SHP77 (cell line): ENCODE measurements at regions not wholly inside any gene's neighbourhood (a gene's known extent, or its start where the extent isn't known, plus 50 kb on each side); places are given as distances from the start of the nearest gene placed in this dataset.
"Not testable (repeated sequence)": the region's sequence is repeated elsewhere in the genome, so short reads cannot be mapped to it uniquely, and the experiment has no call there.

Experiments
- DNase-seq, 2 experiments: peaks; one replicate each; lab custom pipeline; 2025; lab: John Stamatoyannopoulos, UW

DNA sequence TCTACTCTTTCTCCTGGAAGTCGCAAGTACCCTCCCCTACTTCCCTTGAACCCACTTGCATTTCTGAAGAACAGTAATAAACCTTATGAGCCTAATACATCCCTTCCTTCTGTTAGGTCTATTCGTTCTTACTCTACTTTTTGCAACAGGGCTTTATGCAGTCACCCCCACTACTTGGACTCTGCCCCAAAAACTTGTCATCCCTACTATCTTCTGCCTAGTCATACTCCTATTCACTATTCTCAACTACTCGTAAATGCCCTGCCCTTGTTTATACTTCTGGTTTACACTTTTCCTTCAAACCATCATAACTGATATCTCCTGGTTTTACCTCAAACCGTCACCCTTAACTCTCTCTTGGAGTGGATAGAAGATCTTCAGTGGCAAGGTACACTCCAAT is 55.2 kb upstream of the SLIT2 start:
- no peak for DNase-seq

DNA sequence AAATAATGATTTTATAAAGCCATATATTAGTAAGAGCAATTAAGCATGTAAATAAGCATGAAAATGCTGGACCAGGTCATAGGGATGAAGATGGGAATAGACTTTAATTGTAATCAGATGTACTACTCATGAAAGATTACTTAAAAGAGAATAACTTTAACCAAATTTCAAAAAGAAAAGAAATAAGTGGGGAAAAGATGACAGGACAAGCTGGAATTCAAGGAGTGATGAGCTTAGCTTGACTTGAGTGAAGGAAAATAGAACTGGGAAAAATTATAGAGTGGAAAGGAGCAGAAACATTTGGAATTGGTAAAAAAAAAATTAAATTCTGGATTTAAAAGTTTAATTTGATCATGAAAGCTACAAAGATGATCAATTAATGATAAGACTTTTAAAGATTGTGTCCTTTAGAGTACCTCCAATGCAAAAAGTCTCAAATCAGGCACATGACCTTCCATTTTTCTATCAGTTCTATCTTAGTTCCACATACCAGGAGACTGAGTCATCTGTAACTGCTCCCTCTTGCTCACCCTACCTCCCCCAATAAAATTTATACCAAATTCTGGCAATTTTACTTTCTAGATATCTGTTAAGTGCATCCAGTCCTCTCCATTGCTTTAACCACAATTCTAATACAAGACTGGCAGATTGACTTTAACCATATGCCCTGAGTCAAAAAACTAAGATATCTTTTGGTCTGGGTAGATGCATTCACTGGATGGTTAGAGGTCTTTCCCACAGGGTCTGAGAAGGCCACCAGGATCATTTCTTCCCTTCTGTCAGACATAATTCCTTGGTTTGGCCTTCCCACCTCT is 56.4 kb upstream of the SLIT2 start:
- no peak for DNase-seq

DNA sequence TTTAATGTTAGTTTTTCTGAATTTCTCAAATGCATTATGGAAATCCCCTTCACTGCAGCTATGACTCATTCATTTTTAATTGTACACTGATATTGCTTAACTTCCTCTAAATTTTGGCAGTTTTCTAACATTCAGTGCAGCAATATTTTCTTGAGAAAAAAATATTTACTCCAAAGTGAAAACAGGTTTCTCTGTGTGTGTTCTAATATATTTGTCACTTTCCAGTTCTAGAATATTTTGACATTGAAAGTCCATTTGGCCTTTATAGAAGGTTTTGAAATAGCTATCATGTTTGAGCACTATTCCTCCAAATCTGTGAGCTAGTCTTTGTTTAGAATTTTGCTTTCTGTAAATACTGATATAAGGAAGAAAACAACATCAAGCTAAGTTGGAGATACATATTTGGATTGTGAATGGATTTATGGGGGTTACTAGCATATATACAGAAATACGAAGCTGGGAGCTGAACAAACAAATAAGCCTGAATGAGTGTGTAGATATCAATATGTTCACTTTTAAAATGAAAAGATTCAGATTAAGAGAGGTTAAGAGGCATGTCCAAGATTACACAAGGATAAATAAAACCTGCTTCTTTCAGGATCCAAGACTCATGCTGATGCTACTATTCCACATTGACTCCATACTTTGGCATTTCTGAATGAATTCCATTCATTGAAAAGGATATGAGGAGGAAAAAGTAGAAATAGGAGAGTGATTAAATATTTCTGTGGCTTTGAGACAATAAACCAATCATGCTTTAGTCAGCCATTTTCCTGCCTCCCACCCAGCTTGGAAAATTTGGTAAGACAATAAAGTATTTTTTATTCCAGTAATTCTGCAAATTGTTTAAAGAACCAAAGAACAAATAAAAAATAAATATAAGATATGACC is 57.3 kb upstream of the SLIT2 start:
- no peak for DNase-seq

DNA sequence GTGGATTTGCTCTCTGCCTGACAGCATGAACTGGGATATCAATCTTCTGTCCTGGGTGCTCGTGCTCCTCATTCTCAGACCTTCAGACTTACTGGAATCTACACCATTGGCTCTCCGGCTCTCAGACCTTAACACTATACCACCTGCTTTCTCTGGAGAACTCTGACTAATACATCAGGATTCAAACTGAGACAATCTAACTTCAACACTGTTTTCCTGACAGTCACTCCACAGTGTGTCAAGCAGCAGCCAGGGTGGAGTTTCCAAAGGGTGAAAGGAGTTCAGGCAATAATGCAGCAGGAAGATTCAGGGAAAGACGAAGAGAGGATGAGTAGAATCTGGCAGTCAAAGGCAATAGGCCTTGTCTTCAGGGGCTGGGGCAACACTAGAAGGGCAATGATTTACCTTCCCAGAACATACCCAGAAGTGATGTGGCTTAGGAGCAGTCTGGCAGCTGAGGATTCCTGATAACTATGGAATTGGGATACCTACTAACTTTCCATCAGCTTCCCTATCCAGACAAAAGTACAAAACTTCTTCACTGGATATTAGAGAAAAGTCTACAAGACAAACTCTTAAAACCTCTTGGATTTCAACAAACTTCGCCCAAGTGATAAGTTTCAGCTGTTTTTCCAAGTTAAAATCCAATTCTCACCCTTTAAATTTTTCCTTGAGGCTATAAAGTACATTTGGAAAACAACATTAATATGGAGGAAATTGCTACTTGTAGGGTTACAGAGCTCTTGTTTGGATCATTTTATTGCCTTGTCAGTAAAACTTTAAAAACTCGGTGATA is 58.4 kb upstream of the SLIT2 start:
- no peak for DNase-seq

DNA sequence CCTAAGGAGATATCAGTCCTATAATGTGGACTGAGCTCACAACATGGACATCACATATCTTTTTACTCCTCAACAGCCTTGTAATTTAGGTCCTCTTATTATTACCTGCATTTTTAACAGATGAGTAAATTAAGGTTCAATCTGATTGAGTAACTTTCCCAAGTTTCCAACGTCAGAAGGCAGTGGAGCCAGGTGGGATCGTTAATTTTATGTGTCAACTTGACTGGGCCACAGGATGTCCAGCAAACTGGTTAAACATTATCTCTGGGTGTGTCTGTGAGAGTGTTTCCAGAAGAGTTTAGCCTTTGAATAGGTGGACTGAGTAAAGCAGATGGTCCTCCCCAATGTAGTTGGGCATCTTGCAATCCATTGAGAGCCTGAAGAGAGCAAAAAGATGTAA is 59.0 kb upstream of the SLIT2 start:
- no peak for DNase-seq

DNA sequence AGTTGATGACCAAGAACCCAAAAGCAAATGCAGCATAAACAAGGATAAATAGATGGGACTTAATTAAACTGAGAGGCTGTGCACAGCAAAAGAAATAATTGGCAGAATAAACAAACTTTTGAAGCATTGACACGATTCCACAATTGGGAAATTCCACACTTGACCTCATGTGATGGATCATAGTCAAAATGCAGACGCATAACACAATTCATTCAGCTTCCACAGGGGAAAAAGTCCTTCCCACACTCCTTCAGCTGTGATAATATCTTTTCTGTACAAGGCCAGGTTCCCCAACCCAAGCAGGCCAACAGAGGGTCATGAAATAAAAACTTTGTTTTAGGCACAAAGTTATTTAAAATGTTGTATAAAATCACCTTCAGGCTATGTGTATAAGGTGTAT is 66.6 kb upstream of the SLIT2 start:
- DNase-seq, result no peak

DNA sequence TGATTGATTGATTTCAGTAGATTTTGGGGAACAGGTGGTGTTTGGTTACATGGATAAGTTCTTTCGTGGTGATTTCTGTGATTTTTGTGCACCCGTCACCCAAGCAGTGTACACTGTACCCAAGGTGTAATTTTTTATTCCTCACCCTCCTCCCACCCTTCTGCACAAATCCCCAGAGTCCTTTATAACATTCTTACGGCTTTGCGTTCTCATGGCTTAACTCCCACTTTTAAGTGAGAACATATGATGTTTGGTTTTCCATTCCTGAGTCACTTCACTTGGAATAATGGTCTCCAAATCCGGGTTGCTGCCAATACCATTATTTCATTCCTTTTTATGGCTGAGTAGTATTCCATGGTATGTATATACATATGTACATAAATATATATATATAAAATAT is 68.6 kb upstream of the SLIT2 start:
- not testable (repeated sequence) for DNase-seq

DNA sequence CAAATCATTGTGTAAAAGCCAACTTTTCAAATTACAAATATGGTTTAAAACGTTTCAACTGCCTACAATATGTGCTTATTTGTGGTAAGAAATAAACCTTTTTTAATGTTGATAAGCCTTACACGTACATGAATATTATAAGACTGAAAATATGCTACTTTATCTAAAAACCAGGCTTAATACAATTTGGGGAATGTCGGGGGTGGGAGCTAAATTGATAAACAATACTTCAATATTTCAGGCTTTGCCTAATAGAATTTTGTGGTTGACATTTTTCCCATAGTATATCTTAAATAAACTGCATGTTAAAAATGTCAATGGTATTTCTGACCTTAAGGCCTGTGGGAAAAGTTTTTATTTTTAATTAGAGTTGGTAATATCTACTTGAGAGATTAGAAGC is 69.8 kb upstream of the SLIT2 start:
- DNase-seq, result no peak

DNA sequence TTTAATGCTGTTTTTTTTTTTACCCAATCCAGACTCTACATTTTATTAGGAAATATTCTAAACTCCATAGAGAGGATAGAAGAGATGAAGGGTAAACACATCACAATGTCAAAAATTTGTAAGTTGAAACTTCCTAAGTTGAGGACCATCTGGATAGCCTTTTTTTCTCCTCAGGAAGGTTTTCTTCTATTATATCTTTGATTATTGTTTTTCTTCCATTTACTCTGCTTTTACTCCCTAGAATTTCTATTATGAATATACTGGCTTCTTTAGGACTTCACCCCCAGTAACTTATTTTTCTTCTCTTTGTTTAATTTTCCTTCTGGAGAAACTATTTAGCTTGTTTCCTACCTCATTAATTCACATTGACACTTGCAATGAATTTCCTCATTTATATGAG is 71.2 kb upstream of the SLIT2 start:
- DNase-seq, result no peak

DNA sequence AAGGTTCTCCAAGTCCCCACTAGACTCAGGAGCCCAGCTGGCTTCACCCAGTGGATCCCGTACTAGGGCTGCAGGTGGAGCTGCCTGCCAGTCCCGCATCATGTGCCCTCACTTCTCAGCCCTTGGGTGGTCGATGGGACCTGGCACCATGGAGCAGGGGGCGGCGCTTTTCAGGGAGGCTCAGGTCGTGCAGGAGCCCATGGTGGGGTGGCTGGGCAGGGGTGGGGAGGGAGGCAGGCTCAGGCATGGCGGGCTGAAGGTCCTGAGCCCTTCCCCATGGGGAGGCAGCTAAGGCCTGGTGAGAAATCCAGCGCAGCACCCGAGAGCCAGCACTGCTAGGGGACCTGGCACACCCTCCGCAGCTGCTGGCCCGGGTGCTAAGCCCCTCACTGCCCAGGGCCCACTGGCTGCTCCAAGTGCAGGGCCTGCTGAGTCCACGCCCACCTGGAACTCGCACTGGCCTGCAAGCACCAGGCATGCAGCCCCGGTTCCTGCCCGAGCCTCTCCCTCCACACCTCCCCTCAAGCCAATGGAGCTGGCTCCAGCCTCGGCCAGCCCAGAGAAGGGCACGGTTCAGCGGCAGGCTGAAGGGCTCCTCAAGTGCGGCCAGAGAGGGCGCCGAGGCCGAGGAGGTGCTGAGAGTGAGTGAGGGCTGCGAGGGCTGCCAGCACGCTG is 72.7 kb upstream of the SLIT2 start:
- DNase-seq, result no peak

DNA sequence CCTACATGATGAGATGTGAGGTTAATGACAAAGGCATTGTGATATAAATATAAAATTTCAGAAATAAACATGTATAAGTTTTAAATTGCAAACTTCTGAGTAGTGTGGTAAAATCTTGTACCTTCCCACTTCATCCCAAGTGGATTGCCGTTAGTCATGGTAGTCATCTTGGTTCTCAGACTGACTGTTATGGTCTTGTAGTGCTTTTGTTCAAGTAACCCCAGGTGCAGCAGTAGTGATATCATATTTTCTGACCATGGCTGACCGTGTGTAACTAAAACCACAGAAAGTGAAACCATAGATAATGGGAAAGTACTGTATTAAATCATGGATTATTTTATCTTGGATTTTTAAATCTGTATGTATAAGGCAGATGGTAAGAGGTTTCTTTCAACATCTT is 74.8 kb upstream of the SLIT2 start:
- no peak for DNase-seq

DNA sequence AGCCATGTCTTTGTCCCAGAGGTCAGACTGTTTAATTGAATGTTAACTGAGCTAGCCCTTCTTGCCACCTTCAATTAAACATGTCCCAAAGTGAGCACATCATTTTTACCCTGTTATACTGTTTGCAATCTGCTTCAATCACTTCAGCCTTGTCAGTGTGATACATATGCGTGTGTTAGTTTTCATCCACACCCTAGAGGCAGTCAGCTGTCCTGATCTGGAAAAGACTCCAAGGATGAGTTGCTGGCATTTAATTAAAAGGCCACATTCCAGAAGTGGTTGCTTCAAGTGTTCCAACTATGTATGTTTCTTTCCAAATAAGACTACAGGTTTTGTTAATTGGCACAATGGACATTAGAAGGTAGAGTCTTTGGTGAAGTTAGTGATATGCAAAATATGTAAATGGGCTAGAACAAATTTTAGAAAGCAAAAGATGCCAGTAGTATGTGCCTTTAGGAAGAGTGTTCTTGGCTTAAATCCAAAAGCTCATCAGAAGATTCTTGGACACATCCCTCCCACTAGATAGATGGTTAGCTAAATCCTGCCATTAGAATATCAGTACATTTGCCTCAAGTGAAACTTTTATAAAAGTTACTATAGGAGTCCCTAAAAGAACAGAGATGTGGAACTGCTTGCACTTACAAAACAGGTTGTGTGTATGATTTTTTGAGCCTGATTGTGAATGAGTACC is 79.5 kb upstream of the SLIT2 start:
- DNase-seq, result no peak

DNA sequence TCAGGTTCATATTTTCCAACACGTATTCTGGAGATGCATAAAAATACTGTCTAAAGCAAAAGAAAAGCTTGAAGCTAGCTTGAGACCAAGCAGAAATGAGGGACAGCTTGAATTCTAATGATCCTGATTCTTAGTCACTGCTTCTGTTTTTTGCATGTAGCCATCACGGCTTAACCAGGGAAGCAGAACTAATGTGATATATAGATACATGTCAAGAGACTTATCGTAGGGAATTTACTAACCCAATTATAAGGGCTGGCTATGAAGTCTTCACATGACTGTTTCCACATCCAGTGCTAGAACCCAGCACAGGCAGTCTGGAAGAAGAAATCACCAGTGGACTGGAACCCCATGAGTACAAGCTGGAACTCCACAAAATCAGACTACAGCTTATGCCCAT is 85.2 kb upstream of the SLIT2 start:
- DNase-seq, result no peak

DNA sequence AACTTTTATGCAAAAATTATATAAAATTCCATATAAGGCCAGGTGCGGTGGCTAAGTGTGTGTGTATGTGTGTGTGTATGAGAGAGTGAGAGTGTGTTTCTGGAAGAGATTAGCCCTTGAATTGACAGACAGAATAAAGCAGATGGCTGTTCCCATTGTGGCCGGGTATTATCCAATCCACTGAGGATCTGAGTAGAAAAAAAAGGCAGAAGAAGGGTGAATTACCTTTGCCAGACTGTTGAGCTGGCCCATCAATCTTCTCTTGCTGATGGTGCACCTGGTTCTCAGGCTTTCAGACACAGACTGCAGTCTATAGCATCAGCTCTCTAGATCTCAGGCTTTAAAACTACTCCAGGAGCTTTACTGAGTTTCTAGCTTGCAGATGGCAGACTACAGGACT is 92.2 kb upstream of the SLIT2 start:
- peak in 1 of 2 experiments; percentile 0 for DNase-seq

DNA sequence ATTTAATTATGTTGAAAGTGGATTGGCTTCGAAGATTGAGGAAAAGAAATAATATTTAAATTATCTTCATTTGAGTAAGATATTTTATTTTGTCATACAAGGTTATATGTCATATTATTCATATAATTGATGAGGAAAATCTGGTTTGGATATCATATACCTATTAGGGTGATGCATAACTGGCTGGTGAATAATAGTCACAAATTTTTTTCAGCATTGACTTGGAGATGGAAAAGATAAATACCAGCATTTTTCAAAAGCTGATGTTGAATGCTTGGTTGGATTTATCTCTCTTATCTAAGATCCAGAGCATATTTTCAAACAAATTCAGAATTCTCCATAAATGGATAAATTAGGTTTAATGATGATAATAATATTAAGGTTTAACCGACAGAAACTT is 93.5 kb upstream of the SLIT2 start:
- DNase-seq, result no peak

DNA sequence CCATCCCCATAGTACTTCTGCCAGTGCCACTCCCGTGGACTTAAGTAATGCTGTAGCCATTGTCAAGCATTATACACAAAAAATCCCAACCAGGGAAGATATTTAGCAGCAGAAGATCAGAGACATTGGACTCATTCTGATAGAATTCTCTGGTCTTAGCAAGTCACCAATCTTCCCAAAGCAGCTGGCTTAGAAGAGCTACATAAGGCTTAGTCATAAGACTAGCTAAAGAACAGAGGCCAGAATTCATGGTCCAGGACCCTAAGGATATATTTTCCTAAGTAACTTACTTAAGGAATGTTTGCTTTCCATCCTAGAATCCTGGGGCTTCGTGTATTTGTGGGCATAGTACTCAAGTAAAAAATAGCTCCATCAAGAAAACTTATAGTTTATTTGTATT is 100.3 kb upstream of the SLIT2 start:
- no peak for DNase-seq

DNA sequence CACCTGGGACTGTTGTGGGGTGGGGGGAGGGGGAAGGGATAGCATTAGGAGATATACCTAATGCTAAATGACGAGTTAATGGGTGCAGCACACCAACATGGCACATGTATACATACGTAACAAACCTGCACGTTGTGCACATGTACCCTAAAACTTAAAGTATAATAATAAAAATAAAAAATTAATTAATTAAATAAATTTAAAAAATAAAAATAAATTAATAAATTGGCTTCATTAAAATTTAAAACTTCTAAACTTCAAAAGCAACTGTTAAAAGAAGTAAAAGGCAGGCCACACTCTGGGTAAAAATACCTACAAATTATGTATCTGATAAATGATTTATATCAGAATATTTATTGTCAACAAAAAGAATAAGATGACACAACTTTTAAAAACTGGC is 102.6 kb upstream of the SLIT2 start:
- DNase-seq, result not testable (repeated sequence)

DNA sequence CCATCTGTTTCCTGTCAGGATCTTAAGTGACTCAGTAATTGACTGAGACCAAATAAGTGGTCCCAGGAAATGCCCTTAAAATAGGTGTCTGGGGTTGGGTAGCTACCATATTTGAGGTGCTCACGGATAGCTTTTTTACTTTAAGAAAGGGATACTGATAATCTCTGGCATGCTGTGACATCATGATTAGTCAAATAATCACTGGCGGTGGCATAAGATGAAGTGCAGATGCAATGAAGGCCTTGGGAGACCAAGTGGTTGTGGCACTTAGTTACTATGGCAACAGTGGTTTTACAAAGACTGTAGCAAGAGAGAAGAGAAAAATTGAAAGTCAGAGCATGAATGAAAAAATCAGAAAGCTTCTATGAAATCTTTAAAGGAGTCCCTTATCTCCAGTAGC is 114.5 kb upstream of the SLIT2 start:
- no peak for DNase-seq

DNA sequence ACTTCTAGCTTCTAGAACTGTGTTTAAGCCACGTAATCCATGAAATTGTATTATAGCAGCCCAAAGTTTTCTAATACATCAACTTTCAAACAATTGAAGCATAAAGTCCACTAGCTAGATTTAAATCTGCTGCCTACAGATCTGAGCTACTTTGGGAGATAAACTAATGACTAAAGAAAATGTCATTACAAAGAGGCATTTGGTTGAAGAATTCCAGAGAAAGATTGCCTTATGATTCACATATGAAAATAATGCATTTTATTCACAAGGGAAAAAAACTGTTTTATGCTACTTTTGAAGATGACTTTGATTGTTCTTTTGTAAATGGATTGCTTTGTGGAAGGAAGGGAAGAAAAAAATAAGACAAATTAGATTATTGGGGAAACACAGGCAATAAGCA is 124.1 kb upstream of the SLIT2 start:
- DNase-seq, result no peak

DNA sequence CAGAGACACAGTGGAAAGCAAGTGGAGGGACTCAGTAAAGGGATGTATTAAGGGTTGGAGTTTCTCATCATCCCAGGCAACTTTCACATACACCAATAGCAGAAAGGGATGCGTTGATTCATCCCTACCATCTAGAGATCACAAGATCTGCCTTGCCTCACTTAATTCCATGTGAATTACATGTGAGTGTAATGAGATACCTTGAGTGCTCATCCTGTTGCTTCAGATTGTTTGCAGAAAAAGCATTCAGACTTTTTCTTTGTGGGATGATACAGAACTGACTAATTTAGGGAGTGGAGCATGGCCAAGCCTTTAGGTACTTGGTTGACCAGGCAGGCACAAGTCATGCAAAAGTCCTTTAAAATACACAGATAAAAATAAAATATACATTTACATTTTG is 124.8 kb upstream of the SLIT2 start:
- no peak for DNase-seq

DNA sequence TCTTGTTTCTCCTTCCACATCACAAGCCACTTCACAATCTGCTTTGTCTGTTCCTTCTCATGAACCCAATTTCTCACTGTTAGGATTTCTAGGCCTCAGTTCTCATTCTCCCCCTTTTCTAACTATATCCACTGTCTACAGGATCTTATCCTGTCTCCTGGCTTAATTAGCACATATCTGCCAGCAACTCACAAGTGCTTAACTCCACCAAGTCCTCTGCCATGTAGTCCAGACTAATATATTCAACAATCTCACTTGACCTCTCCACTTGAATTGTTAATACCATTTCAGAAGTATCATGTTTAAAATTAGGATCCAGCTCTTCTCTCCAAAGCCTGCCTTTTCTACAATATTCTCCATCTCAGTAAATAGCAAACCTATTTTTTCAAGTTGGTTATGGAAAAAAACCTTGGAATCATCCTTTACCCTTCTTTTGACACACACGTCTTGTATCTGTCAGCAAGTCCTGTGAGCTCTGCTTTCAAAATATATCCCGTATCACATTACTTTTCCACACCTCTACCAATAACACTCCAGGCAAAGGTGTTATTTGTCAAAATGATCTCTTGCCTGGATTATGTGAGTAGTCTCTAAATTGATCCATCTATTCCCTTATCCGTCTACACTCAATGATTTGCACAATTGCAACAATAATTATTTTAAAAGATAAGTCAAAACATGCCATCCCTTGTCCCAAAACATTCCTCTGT is 127.2 kb upstream of the SLIT2 start:
- no peak for DNase-seq
